ENCODE measurements at regions not wholly inside any gene's neighbourhood (a gene's known extent, or its start where the extent isn't known, plus 50 kb on each side); places are given as distances from the start of the nearest gene placed in this dataset.

DNA sequence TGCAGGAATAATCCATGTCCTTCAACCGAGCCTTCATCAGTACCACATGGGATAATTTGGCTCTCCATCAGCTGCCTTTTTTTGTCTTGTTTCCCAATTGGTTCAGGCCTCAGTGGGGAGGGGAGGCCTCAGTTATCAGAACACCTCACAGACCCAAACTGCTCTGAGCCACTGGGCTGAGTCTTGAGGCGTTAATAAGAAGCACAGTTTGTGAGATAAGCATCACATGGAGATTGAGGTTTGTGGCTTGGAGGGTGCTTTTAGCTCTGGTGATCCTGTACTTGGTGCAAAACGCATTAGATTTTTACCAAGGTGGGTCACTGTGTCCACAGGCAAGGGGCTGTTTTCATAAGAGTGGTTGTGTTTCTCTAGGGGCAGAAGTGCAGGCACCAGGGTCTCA is 82.8 kb upstream of the HPF1 start:
- TF ChIP-seq, protein P1, sequence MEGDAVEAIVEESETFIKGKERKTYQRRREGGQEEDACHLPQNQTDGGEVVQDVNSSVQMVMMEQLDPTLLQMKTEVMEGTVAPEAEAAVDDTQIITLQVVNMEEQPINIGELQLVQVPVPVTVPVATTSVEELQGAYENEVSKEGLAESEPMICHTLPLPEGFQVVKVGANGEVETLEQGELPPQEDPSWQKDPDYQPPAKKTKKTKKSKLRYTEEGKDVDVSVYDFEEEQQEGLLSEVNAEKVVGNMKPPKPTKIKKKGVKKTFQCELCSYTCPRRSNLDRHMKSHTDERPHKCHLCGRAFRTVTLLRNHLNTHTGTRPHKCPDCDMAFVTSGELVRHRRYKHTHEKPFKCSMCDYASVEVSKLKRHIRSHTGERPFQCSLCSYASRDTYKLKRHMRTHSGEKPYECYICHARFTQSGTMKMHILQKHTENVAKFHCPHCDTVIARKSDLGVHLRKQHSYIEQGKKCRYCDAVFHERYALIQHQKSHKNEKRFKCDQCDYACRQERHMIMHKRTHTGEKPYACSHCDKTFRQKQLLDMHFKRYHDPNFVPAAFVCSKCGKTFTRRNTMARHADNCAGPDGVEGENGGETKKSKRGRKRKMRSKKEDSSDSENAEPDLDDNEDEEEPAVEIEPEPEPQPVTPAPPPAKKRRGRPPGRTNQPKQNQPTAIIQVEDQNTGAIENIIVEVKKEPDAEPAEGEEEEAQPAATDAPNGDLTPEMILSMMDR (IDR thresholded peaks at IDR 0.05; ENCODE audit: low read depth, low read length, poor library complexity, severe bottlenecking) = no peak
- no peak for TF ChIP-seq EZH2phosphoT487 (IDR thresholded peaks at IDR 0.05; ENCODE audit: borderline replicate concordance, low read length)

Data from DOHH2 (cell line).